GM23338 (cell line): ENCODE measurements at regions not wholly inside any gene's neighbourhood (a gene's known extent, or its start where the extent isn't known, plus 50 kb on each side); places are given as distances from the start of the nearest gene placed in this dataset.

ENCODE experiments used
- CTCF ChIP-seq, 2 experiments: fragments of 200-600 bp in 1 of 2; sonication (generic) in 1 of 2; conservative IDR thresholded peaks; 2 replicates each; pipeline versions ENCODE4 v1.5.1 to v1.6.1; 2016 to 2017; ENCODE audit warnings: antibody characterized with exemption in 2 of 2, low read depth in 2 of 2, mild to moderate bottlenecking in 2 of 2, moderate library complexity in 1 of 2
- EZH2phosphoT487 ChIP-seq: fragments of 200-600 bp; sonication (generic); IDR thresholded peaks from one replicate; pipeline ENCODE4 v1.8.1; 2018; ENCODE audit warnings: antibody characterized with exemption; ENCODE audit not compliant: unreplicated experiment
- JUNB ChIP-seq: IDR thresholded peaks from one replicate; pipeline ENCODE4 v1.6.1; 2016; ENCODE audit warnings: antibody characterized with exemption; ENCODE audit not compliant: unreplicated experiment
- STAT1 ChIP-seq: IDR thresholded peaks from one replicate; pipeline ENCODE4 v1.6.1; 2016; ENCODE audit warnings: antibody characterized with exemption; ENCODE audit not compliant: unreplicated experiment
- TF ChIP-seq, protein P1 (sequence below): IDR thresholded peaks from one replicate; pipeline ENCODE4 v1.6.1; 2018; ENCODE audit warnings: antibody characterized with exemption; ENCODE audit not compliant: unreplicated experiment

- TF ChIP-seq STAT1 (no peak), JUNB (no peak), CTCF (conservative IDR thresholded peaks at IDR 0.05; ENCODE audit: low read depth in 2 of 2) (no peak), EZH2phosphoT487 (no peak)
- TF ChIP-seq, protein P1, sequence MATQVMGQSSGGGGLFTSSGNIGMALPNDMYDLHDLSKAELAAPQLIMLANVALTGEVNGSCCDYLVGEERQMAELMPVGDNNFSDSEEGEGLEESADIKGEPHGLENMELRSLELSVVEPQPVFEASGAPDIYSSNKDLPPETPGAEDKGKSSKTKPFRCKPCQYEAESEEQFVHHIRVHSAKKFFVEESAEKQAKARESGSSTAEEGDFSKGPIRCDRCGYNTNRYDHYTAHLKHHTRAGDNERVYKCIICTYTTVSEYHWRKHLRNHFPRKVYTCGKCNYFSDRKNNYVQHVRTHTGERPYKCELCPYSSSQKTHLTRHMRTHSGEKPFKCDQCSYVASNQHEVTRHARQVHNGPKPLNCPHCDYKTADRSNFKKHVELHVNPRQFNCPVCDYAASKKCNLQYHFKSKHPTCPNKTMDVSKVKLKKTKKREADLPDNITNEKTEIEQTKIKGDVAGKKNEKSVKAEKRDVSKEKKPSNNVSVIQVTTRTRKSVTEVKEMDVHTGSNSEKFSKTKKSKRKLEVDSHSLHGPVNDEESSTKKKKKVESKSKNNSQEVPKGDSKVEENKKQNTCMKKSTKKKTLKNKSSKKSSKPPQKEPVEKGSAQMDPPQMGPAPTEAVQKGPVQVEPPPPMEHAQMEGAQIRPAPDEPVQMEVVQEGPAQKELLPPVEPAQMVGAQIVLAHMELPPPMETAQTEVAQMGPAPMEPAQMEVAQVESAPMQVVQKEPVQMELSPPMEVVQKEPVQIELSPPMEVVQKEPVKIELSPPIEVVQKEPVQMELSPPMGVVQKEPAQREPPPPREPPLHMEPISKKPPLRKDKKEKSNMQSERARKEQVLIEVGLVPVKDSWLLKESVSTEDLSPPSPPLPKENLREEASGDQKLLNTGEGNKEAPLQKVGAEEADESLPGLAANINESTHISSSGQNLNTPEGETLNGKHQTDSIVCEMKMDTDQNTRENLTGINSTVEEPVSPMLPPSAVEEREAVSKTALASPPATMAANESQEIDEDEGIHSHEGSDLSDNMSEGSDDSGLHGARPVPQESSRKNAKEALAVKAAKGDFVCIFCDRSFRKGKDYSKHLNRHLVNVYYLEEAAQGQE = no peak
Measured at GRCh38 chr5:114734238-114734637, 372.4 kb downstream of the KCNN2 start.
